HG03280 (cell line): ENCODE measurements at regions not wholly inside any gene's neighbourhood (a gene's known extent, or its start where the extent isn't known, plus 50 kb on each side); places are given as distances from the start of the nearest gene placed in this dataset.
"Not testable (repeated sequence)": the region's sequence is repeated elsewhere in the genome, so short reads cannot be mapped to it uniquely, and the experiment has no call there.

Experiments used
- ATAC-seq: cut with Tn5 transposase; IDR thresholded peaks from one replicate; pipeline ENCODE4 v1.9.1; 2021; ENCODE audit warnings: mild to moderate bottlenecking, moderate library complexity; ENCODE audit not compliant: unreplicated experiment

- ATAC-seq = no peak
Measured at GRCh38 chr3:147471741-147472140, 62.6 kb downstream of the ZIC1 start.

GRCh38 chr3:147472846-147473245 is 63.7 kb downstream of the ZIC1 start:
- no peak for ATAC-seq

GRCh38 chr3:147483145-147483544 is 74.0 kb downstream of the ZIC1 start:
- no peak for ATAC-seq

GRCh38 chr3:147483578-147483977 is 74.4 kb downstream of the ZIC1 start:
- ATAC-seq = no peak

GRCh38 chr3:147493065-147493464 is 83.9 kb downstream of the ZIC1 start:
- ATAC-seq = no peak

- no peak for ATAC-seq
Measured at GRCh38 chr3:147493666-147494065, 84.5 kb downstream of the ZIC1 start.

- ATAC-seq = no peak
Measured at GRCh38 chr3:147497286-147497685, 88.1 kb downstream of the ZIC1 start.

DNA sequence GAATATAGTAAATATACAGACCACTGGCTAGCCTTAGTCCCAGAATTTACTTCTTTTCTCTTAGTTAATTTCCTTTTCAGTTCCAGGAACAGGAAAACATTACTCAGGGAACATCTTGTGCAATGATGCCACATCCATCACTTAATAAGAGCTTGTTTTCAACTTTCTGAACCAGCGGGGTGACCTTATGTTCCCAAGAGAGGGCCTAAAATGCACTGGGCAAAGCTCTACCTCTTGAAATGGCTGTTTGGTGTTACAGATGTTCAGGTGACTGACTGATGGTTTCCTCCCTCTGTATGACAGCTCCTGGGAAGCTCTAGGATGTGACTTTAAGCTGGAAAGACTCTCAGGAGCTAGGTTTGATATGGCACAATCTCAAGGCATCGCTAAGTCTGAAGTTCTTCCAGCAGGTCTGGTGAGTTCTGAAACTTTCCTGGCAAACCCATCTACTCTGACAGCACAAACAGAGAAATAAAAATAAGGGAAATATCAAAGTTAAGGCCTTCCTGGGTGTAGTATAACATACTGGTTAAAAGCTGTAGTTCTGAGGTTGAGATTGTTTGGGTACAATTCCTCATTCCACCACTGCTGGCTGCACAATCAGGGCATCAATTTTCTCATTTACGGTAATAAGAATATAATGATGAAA is 98.6 kb downstream of the ZIC1 start:
- no peak for ATAC-seq

- no peak for ATAC-seq
Measured at GRCh38 chr3:147509448-147509847, 100.3 kb downstream of the ZIC1 start.

DNA sequence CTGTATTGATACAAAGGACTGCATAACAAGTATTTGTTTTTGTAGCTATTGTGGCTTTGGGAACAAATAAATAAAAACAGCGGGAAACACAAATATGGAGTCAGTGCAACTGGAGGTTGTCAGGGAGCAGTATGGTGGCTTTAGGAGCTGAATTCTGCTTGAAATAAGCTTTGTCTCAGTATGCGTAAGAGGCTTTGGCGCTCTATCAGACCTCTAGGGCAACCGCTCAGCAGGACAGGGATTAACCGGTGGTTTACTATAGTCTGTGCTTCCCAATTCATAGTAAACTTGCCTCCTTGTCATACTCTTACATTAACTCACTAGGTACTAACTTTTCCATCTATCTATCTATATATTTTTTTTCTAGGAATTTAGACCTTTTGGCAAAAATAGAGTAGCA is 104.6 kb downstream of the ZIC1 start:
- no peak for ATAC-seq

GRCh38 chr3:147514366-147515160 is 105.4 kb downstream of the ZIC1 start:
- no peak for ATAC-seq

GRCh38 chr3:147518465-147518864 is 109.3 kb downstream of the ZIC1 start:
- ATAC-seq = no peak

DNA sequence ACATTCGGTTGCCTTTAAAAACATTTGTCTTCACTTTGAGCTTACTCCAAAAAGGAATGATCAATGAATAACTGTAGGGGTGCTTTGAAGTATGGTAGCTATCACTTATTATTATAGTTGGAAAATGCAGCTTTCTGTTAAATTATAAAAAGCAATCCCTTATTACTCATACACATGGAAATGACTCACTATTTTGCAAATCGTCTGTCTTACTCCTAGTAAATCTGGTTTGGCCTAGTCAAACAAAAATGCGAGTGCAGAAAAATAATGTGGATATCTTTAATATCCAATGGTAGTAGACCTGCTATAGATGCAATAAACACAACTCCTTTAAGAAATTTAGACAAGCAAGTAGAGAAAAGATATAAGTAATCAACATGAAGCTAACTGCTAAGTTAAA is 112.5 kb downstream of the ZIC1 start:
- ATAC-seq = no peak

DNA sequence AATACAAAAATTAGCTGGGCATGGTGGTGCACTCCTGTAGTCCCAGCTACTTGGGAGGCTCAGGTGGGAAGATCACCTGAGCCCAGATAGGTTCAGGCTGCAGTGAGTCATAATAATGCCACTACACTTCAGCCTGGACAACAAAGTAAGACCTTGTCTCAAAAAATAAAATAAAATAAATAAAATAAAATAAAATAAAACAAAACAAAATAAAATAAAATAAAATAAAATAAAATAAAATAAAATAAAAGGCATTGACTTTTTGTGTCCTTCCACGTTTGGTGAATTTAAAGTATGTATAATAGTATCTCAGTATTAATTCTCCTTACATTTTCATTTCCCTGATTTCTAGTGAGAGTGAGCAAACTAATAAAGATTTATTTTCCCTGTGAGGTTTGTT is 113.6 kb downstream of the ZIC1 start:
- not testable (repeated sequence) for ATAC-seq

DNA sequence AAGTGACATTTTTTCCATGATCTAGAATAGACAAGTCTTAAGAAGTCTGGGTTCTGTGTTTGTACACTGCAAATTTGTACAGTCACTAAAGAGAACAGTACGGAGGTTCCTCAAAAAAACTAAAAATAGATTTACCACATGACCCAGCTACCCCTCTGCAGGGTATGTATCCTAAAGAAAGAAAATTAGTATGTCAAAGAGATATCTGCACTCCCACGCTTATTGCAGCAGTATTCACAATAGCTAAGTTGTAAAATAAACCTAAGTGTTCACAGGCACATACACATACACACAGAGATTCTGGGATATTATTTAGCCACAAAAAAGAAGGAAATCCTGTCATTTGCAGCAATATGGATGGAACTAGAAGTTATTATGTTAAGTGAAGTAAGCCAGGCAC is 120.4 kb downstream of the ZIC1 start:
- no peak for ATAC-seq

DNA sequence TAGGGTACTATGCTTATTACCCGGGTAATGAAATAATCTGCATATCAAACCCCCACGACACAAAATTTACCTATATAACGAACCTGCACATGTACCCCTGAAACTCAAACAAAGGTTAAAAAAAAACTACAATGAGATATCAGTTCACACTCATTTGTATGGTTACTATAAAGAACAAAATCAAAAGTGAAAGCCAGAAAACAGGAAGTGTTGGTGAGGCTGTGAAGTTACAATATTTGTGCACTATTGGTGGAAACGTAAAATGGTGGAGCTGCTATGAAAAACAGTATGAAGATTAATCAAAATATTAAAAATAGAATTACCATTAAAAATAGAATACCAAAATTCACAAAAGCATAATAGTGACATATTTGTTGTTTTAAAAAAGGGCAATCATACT is 128.9 kb downstream of the ZIC1 start:
- peak; percentile 85 for ATAC-seq

DNA sequence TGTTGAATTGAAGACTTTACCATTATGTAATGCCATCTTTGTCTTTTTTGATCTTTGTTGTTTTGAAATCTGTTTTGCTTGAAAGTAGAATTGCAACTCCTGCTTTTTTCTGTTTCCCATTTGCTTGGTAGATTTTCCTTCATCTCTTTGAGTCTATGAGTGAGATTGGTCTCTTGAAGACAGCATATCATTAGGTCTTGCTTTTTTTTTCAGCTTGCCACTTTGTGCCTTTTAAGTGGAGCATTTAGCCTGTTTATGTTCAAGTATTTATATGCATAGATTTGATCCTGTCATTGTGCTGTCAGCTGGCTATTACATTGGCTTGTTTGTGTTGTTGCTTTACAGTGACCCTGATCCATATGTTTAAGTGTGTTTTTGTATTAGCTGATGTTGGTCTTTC is 131.8 kb downstream of the ZIC1 start:
- ATAC-seq = no peak

DNA sequence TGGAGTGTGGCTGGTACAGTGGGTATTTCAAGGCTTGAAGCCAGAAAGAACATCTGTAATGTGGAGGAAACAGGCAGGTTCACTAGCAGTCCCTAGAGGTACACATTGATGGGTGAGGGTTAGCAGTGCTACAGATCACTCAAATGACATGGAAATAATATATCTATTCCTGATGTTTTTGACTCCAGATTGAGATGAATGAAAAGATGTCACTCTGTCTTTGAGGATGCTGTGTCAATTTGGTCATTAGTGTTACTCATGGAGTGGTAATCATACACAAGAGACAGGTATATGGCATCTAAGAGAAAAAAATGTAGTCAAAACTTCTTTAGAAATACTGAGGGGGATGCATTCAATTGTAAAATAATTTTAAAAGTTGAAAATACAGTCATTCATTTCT is 135.1 kb downstream of the ZIC1 start:
- no peak for ATAC-seq

GRCh38 chr3:147551491-147551890 is 142.3 kb downstream of the ZIC1 start:
- ATAC-seq = no peak

- no peak for ATAC-seq
Measured at GRCh38 chr3:147554332-147554731, 145.2 kb downstream of the ZIC1 start.

DNA sequence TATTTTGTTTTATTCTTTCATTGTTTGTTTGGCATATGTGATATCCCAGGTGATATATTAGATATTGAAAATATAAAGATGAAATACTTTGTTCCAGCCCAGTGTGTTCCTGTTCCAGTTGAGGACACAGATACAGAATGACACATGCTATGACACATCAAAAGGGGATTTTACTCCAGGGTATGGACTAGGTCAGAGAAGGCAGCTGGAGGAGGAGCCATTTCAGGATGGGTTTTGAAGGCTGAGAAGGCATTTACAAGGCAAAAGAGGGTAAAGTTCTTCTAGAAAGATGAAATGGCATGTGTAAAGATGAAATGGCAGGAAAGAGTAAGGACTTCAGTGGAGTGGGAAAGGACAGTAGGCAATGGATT is 163.8 kb downstream of the ZIC1 start:
- peak; percentile 33 for ATAC-seq

GRCh38 chr3:147574621-147575020 is 165.5 kb downstream of the ZIC1 start:
- no peak for ATAC-seq

DNA sequence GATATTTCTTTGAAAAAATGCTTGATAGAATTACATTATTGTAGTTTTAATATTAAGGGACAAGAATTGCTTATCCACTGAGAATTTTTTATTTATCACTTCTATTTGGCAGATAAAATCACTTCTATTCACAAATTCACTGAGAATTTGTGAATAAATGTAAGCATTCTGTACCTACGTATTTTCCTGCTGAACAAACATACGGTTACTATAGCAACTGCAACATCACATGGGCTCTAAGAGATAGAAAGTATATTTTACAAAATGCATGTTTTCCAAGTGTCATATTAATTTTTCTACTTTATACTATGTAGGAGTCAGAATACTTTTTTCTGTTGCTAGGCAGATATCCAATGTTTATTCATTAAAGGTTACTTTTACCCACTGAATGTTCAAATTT is 166.2 kb downstream of the ZIC1 start:
- ATAC-seq = no peak
